GM21360 (cell line): ENCODE measurements at regions not wholly inside any gene's neighbourhood (a gene's known extent, or its start where the extent isn't known, plus 50 kb on each side); places are given as distances from the start of the nearest gene placed in this dataset.

ENCODE experiments used
- ATAC-seq: cut with Tn5 transposase; IDR thresholded peaks from one replicate; pipeline ENCODE4 v1.9.1; 2021; ENCODE audit warnings: mild to moderate bottlenecking, moderate library complexity; ENCODE audit not compliant: unreplicated experiment

- ATAC-seq, result no peak
These were observed 554.3 kb upstream of the CLINT1 start for GRCh38 chr5:158413122-158413680.

GRCh38 chr5:158410976-158411375, 552.0 kb upstream of the CLINT1 start:
- ATAC-seq, result no peak

- ATAC-seq, result peak; percentile 60
These were observed 550.6 kb upstream of the CLINT1 start for GRCh38 chr5:158409507-158409906.

- ATAC-seq, result no peak
These were observed 548.9 kb upstream of the CLINT1 start for GRCh38 chr5:158407824-158408195.

- ATAC-seq, result no peak
These were observed 548.2 kb upstream of the CLINT1 start for GRCh38 chr5:158406884-158407823.

GRCh38 chr5:158398360-158399201, 539.6 kb upstream of the CLINT1 start:
- ATAC-seq, result peak; percentile 89

- no peak for ATAC-seq
These were observed 538.3 kb upstream of the CLINT1 start for GRCh38 chr5:158397278-158397677.

GRCh38 chr5:158394102-158394501, 535.2 kb upstream of the CLINT1 start:
- ATAC-seq, result no peak

GRCh38 chr5:158393457-158393856, 534.5 kb upstream of the CLINT1 start:
- no peak for ATAC-seq

- ATAC-seq, result no peak
These were observed 533.8 kb upstream of the CLINT1 start for GRCh38 chr5:158392753-158393152.

- peak; percentile 59 for ATAC-seq
These were observed 531.6 kb upstream of the CLINT1 start for GRCh38 chr5:158390577-158390976.

GRCh38 chr5:158389786-158390185, 530.8 kb upstream of the CLINT1 start:
- no peak for ATAC-seq

GRCh38 chr5:158388021-158388420, 529.1 kb upstream of the CLINT1 start:
- no peak for ATAC-seq

GRCh38 chr5:158387499-158387898, 528.6 kb upstream of the CLINT1 start:
- no peak for ATAC-seq

- ATAC-seq, result no peak
These were observed 527.0 kb upstream of the CLINT1 start for GRCh38 chr5:158385982-158386381.

GRCh38 chr5:158384535-158385481, 525.9 kb upstream of the CLINT1 start:
- no peak for ATAC-seq

- ATAC-seq, result no peak
These were observed 524.5 kb upstream of the CLINT1 start for GRCh38 chr5:158383486-158383885.

- ATAC-seq, result peak; percentile 92
These were observed 523.5 kb upstream of the CLINT1 start for GRCh38 chr5:158382473-158382872.

GRCh38 chr5:158381614-158382160, 522.7 kb upstream of the CLINT1 start:
- no peak for ATAC-seq

- ATAC-seq, result no peak
These were observed 521.7 kb upstream of the CLINT1 start for GRCh38 chr5:158380661-158381060.
